Liver (tissue), 8 donors: ENCODE measurements at regions not wholly inside any gene's neighbourhood (a gene's known extent, or its start where the extent isn't known, plus 50 kb on each side); places are given as distances from the start of the nearest gene placed in this dataset.

Experiments used
- DNase-seq: peaks from one replicate; pipeline ENCODE4 v3.0.0-alpha.2; 2017; ENCODE audit warnings: low spot score
- H3K27ac ChIP-seq, 2 donors: one replicate each; pipeline ENCODE4 v1.7.0; 2013; ENCODE audit warnings: inconsistent platforms in 2 of 2, low read length in 2 of 2, control low read depth in 1 of 2, low read depth in 1 of 2, mild to moderate bottlenecking in 1 of 2
- H3K27me3 ChIP-seq, 4 donors: one replicate each; pipeline versions ENCODE4 v1.6.1 to v1.7.0; 2013; ENCODE audit warnings: low read length in 3 of 4, inconsistent platforms in 1 of 4, mild to moderate bottlenecking in 1 of 4, moderate library complexity in 1 of 4; ENCODE audit not compliant: control insufficient read depth in 4 of 4, insufficient read depth in 4 of 4
- H3K36me3 ChIP-seq, 4 donors: one replicate each; pipeline versions ENCODE4 v1.6.1 to v1.7.0; 2013; ENCODE audit warnings: low read length in 3 of 4, mild to moderate bottlenecking in 3 of 4, low read depth in 1 of 4, moderate library complexity in 1 of 4; ENCODE audit not compliant: control insufficient read depth in 4 of 4, insufficient read depth in 3 of 4
- H3K4me1 ChIP-seq, 4 donors: one replicate each; pipeline versions ENCODE4 v1.6.1 to v1.7.0; 2013; ENCODE audit warnings: low read length in 3 of 4, mild to moderate bottlenecking in 3 of 4, moderate library complexity in 1 of 4; ENCODE audit not compliant: control insufficient read depth in 4 of 4, insufficient read depth in 4 of 4
- H3K4me3 ChIP-seq, 3 donors: one replicate each; pipeline versions ENCODE4 v1.6.1 to v1.7.0; 2013; ENCODE audit warnings: low read length in 3 of 3, control low read depth in 1 of 3, low read depth in 1 of 3, mild to moderate bottlenecking in 1 of 3
- H3K9ac ChIP-seq, 2 donors: one replicate each; pipeline ENCODE4 v1.7.0; 2013; ENCODE audit warnings: low read length in 2 of 2, mild to moderate bottlenecking in 2 of 2, moderate library complexity in 2 of 2, control low read depth in 1 of 2, low read depth in 1 of 2
- H3K9me3 ChIP-seq, 4 donors: one replicate each; pipeline versions ENCODE4 v1.6.1 to v1.7.0; 2013; ENCODE audit warnings: low read length in 3 of 4; ENCODE audit not compliant: control insufficient read depth in 4 of 4
- CTCF ChIP-seq: fragments of 150-350 bp; IDR thresholded peaks from 2 replicates; pipeline ENCODE4 v1.5.1; 2017; ENCODE audit warnings: improper control_type of control experiment, low read depth, low read length; ENCODE audit not compliant: missing input control
- EGR1 ChIP-seq, 2 donors: IDR thresholded peaks; 2 replicates each; pipeline ENCODE4 v1.6.1; 2016 to 2018; ENCODE audit warnings: antibody characterized with exemption in 2 of 2, low read depth in 2 of 2
- FOXA1 ChIP-seq: IDR thresholded peaks from 2 replicates; pipeline ENCODE4 v1.6.1; 2016; ENCODE audit warnings: antibody characterized with exemption
- FOXA2 ChIP-seq: IDR thresholded peaks from 2 replicates; pipeline ENCODE4 v1.6.1; 2016; ENCODE audit warnings: antibody characterized with exemption
- HNF4A ChIP-seq, 2 donors: conservative IDR thresholded peaks; 2 replicates each; pipeline ENCODE4 v1.6.1; 2016; ENCODE audit warnings: antibody characterized with exemption in 2 of 2, mild to moderate bottlenecking in 2 of 2
- HNF4G ChIP-seq: IDR thresholded peaks from 2 replicates; pipeline ENCODE4 v1.6.1; 2016; ENCODE audit warnings: antibody characterized with exemption
- MAX ChIP-seq: IDR thresholded peaks from 2 replicates; pipeline ENCODE4 v1.6.1; 2016; ENCODE audit warnings: antibody characterized with exemption
- RAD21 ChIP-seq, 2 donors: IDR thresholded peaks; 2 replicates each; pipeline ENCODE4 v1.6.1; 2016; ENCODE audit warnings: antibody characterized with exemption in 2 of 2, mild to moderate bottlenecking in 2 of 2
- RXRA ChIP-seq, 2 donors: IDR thresholded peaks; 2 replicates each; pipeline ENCODE4 v1.6.1; 2017 to 2018; ENCODE audit warnings: antibody characterized with exemption in 2 of 2, mild to moderate bottlenecking in 1 of 2
- SP1 ChIP-seq: IDR thresholded peaks from 2 replicates; pipeline ENCODE4 v1.6.1; 2018; ENCODE audit warnings: antibody characterized with exemption, mild to moderate bottlenecking
- YY1 ChIP-seq: IDR thresholded peaks from 2 replicates; pipeline ENCODE4 v1.6.1; 2016; ENCODE audit warnings: antibody characterized with exemption, mild to moderate bottlenecking
- ZBTB33 ChIP-seq: IDR thresholded peaks from 2 replicates; pipeline ENCODE4 v1.6.1; 2016; ENCODE audit warnings: antibody characterized with exemption
- WGBS: extraction: QIAGEN DNeasy Blood & Tissue Kit; methylation state at CpG from one replicate; pipeline ENCODE4 v1.1.7; 2013; 5-methylcytosine and 5-hydroxymethylcytosine counted together
- donor health status: healthy.
- donor health status: healthy.
- donor health status: healthy.
- donor health status: healthy.
- donor health status: healthy.

GRCh38 chr10:123295644-123296043 is 141.4 kb downstream of the BUB3 start:
- TF ChIP-seq CTCF (no peak), HNF4G (no peak), RAD21 (IDR thresholded peaks at IDR 0.05) (no peak), ZBTB33 (no peak)
- H3K36me3 ChIP-seq, result no peaks in the 10 kb centered on the region
- no peak overlapping the region for H3K4me3 ChIP-seq
- no peak overlapping the region for H3K9ac ChIP-seq
- WGBS, result 90% methylated on average over 1 of the region's 1 CpG
- no peaks in the 10 kb centered on the region for H3K27me3 ChIP-seq
- H3K9me3 ChIP-seq, result no peaks in the 10 kb centered on the region
- H3K27ac ChIP-seq, result no peak overlapping the region
- no peaks in the 10 kb centered on the region for H3K4me1 ChIP-seq
- no peak for DNase-seq

GRCh38 chr10:123297175-123297574 is 143.0 kb downstream of the BUB3 start:
- Histone ChIP-seq H3K27me3 (no peaks in the 10 kb centered on the region), H3K4me1 (no peaks in the 10 kb centered on the region), H3K27ac (no peak overlapping the region), H3K9me3 (no peaks in the 10 kb centered on the region), H3K36me3 (no peaks in the 10 kb centered on the region), H3K4me3 (no peak overlapping the region), H3K9ac (no peak overlapping the region)
- DNase-seq, result no peak
- WGBS, result 82% methylated on average over 3 of the region's 3 CpGs
- TF ChIP-seq SP1, result no peak
- no peak for TF ChIP-seq HNF4A (conservative IDR thresholded peaks at IDR 0.05)
- no peak for TF ChIP-seq ZBTB33
- no peak for TF ChIP-seq FOXA1
- no peak for TF ChIP-seq EGR1 (IDR thresholded peaks at IDR 0.05; ENCODE audit: low read depth in 2 of 2)
- no peak for TF ChIP-seq HNF4G
- TF ChIP-seq CTCF, result no peak
- TF ChIP-seq MAX, result no peak
- TF ChIP-seq RXRA (IDR thresholded peaks at IDR 0.05), result no peak
- TF ChIP-seq FOXA2, result no peak
- no peak for TF ChIP-seq YY1
